ENCODE measurements at regions not wholly inside any gene's neighbourhood (a gene's known extent, or its start where the extent isn't known, plus 50 kb on each side); places are given as distances from the start of the nearest gene placed in this dataset.

- no peak for ATAC-seq
- TF ChIP-seq TCF4 (CRISPR knock-in tag; IDR thresholded peaks at IDR 0.05; ENCODE audit: borderline replicate concordance): no peak
- TF ChIP-seq ESRRG (CRISPR knock-in tag; IDR thresholded peaks at IDR 0.05): no peak
- TF ChIP-seq ZFP30 (CRISPR knock-in tag; IDR thresholded peaks at IDR 0.05): no peak
- TF ChIP-seq PATZ1 (CRISPR knock-in tag; IDR thresholded peaks at IDR 0.05; ENCODE audit: borderline replicate concordance): no peak
- no peak for TF ChIP-seq TSHZ2 (CRISPR knock-in tag; IDR thresholded peaks at IDR 0.05)
- TF ChIP-seq CREB5 (CRISPR knock-in tag; IDR thresholded peaks at IDR 0.05; ENCODE audit: low read depth): no peak
These were observed 309.7 kb downstream of the GALR1 start for GRCh38 chr18:77559274-77559910.

GRCh38 chr18:77560341-77560992 lies 310.8 kb downstream of the GALR1 start:
- TF ChIP-seq TCF4 (CRISPR knock-in tag; IDR thresholded peaks at IDR 0.05; ENCODE audit: borderline replicate concordance) (no peak), POU6F1 (CRISPR knock-in tag; IDR thresholded peaks at IDR 0.05; ENCODE audit: borderline replicate concordance, low read depth) (no peak), ARNTL (CRISPR knock-in tag; IDR thresholded peaks at IDR 0.05; ENCODE audit: borderline replicate concordance, low read depth) (no peak), GLIS3 (CRISPR knock-in tag; IDR thresholded peaks at IDR 0.05) (no peak), ZNF565 (CRISPR knock-in tag; conservative IDR thresholded peaks at IDR 0.05; ENCODE audit: low read depth) (no peak), ESRRG (CRISPR knock-in tag; IDR thresholded peaks at IDR 0.05) (no peak), BACH2 (CRISPR knock-in tag; IDR thresholded peaks at IDR 0.05; ENCODE audit: borderline replicate concordance) (no peak), CREB5 (CRISPR knock-in tag; IDR thresholded peaks at IDR 0.05; ENCODE audit: low read depth) (no peak), ZNF70 (CRISPR knock-in tag; IDR thresholded peaks at IDR 0.05) (no peak), TOX (CRISPR knock-in tag; IDR thresholded peaks at IDR 0.05; ENCODE audit: borderline replicate concordance) (no peak), ZFP30 (CRISPR knock-in tag; IDR thresholded peaks at IDR 0.05) (no peak), SNAI2 (CRISPR knock-in tag; IDR thresholded peaks at IDR 0.05) (no peak), ISL1 (CRISPR knock-in tag; IDR thresholded peaks at IDR 0.05) (no peak), PPARA (CRISPR knock-in tag; IDR thresholded peaks at IDR 0.05; ENCODE audit: borderline replicate concordance) (no peak), OSR1 (CRISPR knock-in tag; IDR thresholded peaks at IDR 0.05) (no peak), CSDC2 (CRISPR knock-in tag; IDR thresholded peaks at IDR 0.05) (no peak), ZNF8 (CRISPR knock-in tag; IDR thresholded peaks at IDR 0.05) (no peak), ZFP3 (CRISPR knock-in tag; IDR thresholded peaks at IDR 0.05) (no peak)
- no peak for ATAC-seq

- no peak for ATAC-seq
- TF ChIP-seq PPARA (CRISPR knock-in tag; IDR thresholded peaks at IDR 0.05; ENCODE audit: borderline replicate concordance): no peak
- TF ChIP-seq BACH2 (CRISPR knock-in tag; IDR thresholded peaks at IDR 0.05; ENCODE audit: borderline replicate concordance): no peak
- TF ChIP-seq POU6F1 (CRISPR knock-in tag; IDR thresholded peaks at IDR 0.05; ENCODE audit: borderline replicate concordance, low read depth): no peak
- no peak for TF ChIP-seq TOX (CRISPR knock-in tag; IDR thresholded peaks at IDR 0.05; ENCODE audit: borderline replicate concordance)
- no peak for TF ChIP-seq ZFP3 (CRISPR knock-in tag; IDR thresholded peaks at IDR 0.05)
- TF ChIP-seq TSHZ2 (CRISPR knock-in tag; IDR thresholded peaks at IDR 0.05): no peak
- TF ChIP-seq ZC3H10 (CRISPR knock-in tag; IDR thresholded peaks at IDR 0.05): no peak
- no peak for TF ChIP-seq ESRRG (CRISPR knock-in tag; IDR thresholded peaks at IDR 0.05)
- no peak for TF ChIP-seq OSR1 (CRISPR knock-in tag; IDR thresholded peaks at IDR 0.05)
- no peak for TF ChIP-seq RARB (CRISPR knock-in tag; IDR thresholded peaks at IDR 0.05)
- TF ChIP-seq ZNF70 (CRISPR knock-in tag; IDR thresholded peaks at IDR 0.05): no peak
- no peak for TF ChIP-seq SNAI2 (CRISPR knock-in tag; IDR thresholded peaks at IDR 0.05)
These were observed 317.0 kb downstream of the GALR1 start for GRCh38 chr18:77566604-77567003.
